ENCODE measurements at regions not wholly inside any gene's neighbourhood (a gene's known extent, or its start where the extent isn't known, plus 50 kb on each side); places are given as distances from the start of the nearest gene placed in this dataset.

DNA sequence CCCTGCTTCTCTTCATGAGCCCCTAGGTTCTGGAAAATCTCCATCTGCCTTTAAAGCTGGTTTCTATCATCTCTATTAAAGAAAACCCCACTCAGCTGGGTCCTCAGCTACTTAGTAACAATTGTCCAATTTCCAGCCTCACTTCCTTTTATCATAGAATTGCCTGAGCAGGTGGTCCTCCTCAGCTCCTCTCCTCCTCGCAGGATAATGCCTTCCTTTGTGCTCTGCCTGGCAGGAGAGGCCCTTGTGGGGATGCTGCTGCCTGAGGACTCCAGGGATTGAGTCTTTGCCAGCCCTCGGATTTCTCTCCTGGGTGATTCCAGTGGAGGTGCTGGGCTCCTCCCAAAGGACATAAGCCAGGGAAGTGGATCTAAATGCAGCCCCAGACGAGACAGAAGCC lies 448.3 kb downstream of the INSC start:
- DNase-seq (ENCODE audit: extremely low read depth in 1 of 11, low read depth in 9 of 11, low spot score in 4 of 11), result no peak

DNA sequence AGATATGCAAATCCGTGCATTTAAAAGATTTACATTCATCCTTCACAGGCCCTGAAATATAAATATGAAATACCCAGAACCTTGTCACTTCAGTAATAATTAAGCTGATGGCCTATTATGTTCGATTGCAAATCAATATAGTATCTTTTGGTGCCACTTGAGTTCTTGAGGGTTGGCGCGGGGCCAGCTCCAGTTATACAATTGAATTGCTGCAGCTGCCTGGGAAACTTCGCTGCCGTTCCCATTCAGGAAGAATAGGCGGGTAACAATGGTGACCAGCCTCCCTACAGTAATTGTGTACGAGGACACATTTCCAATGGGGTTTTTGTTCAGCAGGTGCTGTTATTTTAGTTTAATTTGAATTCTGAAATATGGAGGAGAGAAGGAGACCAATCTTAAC lies 451.2 kb downstream of the INSC start:
- DNase-seq (ENCODE audit: extremely low read depth in 1 of 11, low read depth in 9 of 11, low spot score in 4 of 11), result no peak

DNA sequence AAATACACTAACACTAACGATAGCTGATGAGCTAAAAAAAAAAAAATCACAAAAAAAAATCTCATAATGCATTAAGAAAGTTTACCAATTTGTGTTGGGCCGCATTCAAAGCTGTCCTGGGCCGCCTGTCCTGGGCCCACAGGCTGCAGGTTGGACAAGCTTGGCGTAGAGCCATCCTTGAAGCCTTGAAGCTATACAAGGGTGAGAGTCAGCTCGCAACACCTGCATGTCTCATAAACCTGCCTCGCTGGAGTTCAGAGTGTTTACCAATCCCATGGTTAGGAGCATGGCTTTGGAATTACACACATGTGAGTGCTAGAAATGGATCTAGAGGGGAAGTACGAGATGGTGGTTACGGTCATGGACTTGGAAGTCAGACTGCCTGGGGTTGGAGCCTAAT lies 453.7 kb downstream of the INSC start:
- no peak for DNase-seq (ENCODE audit: extremely low read depth in 1 of 11, low read depth in 9 of 11, low spot score in 4 of 11)

DNA sequence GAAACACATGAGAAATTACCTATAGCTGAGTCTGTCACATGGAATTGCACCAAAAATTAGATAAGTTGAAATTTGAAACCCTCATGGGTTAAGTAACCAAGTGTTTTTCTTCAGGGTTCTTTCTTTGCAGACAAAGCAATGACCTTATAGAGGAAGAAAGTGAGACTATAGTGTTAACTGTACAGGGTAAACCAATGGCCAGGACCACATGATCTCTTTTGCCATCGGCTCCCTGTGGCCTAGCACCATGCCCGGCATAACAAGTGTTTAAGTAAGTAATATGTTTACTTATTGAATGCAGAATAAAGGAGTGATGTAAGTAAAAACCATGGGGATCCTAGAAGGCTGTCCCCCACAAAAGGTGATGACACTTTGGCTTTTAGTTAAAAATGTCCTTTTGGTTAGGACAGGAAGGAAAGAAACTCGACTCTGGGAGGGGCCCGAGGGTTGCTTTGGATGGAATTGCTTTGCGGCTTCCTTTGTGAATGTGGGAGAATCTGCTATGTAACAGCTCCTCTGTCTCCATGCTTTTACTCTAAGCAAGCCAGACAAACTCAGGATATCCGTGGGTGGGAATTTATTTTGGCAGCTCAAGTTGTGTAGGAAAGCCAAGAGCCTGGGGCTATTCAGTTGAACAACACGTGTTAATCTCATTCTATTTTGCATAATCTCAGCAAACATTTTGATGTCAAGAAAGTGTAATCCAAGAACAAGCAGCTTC lies 454.7 kb downstream of the INSC start:
- DNase-seq (ENCODE audit: extremely low read depth in 1 of 11, low read depth in 9 of 11, low spot score in 4 of 11), result peak in 1 of 11 donors; percentile 1

DNA sequence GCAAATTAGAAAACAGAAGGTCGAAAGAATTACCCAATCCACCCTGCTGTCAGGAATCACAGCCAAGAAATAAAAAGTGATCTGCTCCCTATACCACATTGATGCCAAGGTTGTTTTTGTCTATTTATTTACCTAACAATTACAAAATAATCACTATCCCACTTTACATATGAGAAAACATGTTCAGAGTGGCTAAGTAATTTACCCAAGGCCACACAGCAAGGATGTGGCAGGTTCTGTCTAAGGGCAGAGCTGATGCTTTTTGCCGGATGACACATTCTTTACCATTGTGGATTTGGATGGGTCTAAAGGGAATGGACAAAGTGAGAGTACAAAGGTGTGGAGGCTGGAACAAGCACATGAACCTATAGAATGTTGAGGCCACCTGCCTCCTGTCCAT lies 460.7 kb downstream of the INSC start:
- DNase-seq (ENCODE audit: extremely low read depth in 1 of 11, low read depth in 9 of 11, low spot score in 4 of 11), result no peak

DNA sequence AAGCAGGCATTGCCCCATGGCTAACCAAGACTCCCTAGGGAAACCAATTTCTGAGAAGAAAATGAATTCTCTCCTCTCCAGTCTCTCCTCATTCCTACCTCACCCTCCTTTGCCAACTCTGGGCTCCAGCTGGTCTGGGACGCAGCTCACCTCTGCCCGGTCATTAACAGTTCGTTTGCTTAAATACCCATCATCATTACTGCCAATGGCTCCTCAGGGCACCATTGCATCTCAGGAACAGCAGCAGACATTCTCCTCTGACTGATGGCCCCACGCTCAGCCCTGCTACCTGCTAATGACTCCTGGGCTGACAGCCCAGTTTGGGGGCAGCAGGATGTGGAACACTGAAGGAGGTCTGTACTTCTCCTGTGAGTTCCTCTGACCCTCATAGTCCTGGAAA lies 462.0 kb downstream of the INSC start:
- no peak for DNase-seq (ENCODE audit: extremely low read depth in 1 of 11, low read depth in 9 of 11, low spot score in 4 of 11)

DNA sequence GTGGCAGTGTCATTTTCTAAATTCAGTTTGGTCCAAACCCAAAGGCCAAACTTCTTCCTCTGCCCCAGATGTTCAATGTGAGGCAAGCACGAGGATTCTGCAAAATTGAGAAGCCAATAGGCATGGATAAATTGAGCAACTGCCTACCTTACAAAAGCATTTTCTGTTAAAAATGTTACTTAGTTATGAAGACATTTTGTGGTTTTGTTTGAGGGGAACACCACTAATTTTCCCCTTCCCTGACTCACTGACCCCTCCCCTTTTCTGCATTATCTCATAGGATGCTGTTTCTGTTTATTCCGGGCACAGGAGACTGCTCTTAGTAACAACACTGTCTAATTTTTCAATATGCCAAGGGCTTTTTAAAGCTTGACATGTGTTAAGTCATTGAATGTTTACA lies 462.8 kb downstream of the INSC start:
- no peak for DNase-seq (ENCODE audit: extremely low read depth in 1 of 11, low read depth in 9 of 11, low spot score in 4 of 11)

DNA sequence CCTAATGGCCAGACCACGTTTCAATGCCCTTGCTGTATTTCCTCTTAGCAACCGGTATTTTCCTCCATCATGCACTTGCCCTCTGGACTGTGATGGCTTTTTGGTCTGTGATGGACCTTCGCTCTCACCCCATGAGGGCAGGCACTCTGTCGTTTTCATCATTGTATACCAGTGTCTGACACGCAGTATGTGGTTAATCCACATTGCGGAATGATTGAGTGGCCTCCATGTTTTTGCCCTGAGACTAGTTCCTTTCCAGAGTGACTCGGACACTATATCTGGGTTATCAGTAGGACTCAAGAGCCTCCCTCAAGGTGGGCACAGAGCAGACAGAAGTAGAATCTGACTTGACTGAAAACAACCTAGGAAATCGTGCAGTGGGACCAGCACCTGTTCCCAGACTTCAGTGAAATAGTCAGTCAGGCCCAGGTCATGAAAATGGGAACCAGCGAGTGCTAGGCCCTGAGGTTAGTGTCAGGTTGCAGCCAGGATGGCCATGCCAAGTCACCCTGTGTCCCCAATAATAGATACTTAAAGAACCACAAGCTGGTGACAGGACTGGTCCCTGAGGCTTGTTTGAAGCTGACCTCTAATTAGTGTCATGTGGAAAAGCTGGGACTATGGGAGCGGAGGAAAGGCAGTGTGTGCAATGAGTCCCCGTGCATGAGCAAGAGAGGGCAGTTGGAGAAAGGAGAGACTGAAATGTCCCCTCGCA lies 464.7 kb downstream of the INSC start:
- DNase-seq (ENCODE audit: extremely low read depth in 1 of 11, low read depth in 9 of 11, low spot score in 4 of 11), result no peak

DNA sequence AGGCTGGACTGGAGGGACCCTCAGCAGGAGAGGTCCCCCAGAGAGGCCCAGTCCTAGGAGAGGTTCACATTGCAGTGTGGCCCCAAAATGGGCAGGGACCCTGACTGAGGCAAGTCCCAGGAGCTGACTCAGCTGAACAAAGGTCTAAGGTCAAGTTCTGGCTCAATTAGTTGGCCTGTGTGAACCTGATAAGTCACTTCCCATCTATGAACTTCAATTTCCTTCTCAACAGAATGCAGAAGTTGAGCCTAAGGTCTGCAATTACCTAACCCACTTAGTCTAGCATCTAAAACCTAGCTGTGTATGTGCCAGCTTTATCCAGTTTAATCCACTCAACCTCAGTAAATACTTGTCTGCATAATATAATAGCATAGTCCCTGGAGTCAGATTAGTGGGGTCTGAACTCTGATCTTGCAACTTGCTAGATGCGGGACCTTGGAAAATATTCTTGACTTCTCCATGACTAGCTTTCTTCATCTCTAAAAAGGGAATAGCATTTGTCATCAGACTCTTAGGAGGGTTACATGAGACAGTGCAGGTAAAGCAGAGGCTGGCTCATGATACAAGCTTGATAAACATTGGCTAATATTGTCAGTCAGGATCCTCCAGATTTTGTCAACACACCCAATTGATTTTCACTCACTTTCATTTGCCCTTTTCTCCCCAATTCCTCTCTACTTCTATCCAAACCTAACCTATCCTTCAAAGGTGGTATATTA lies 465.5 kb downstream of the INSC start:
- DNase-seq (ENCODE audit: extremely low read depth in 1 of 11, low read depth in 9 of 11, low spot score in 4 of 11), result no peak

DNA sequence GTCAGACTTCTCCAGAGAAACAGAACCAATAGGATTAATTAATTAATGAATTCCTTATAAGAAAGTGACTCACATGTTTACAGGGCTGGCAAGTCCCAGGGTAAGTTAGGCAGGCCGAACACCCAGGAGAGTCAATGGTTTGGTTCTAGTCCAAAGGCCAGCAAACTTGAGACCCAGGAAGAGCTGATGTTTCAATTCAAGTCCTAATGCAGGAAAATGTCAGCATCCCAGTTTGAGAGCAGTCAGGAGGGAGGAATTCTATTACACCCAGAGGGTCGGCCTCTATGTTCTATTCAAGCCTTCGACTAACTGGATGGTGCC lies 466.0 kb downstream of the INSC start:
- DNase-seq (ENCODE audit: extremely low read depth in 1 of 11, low read depth in 9 of 11, low spot score in 4 of 11), result no peak

DNA sequence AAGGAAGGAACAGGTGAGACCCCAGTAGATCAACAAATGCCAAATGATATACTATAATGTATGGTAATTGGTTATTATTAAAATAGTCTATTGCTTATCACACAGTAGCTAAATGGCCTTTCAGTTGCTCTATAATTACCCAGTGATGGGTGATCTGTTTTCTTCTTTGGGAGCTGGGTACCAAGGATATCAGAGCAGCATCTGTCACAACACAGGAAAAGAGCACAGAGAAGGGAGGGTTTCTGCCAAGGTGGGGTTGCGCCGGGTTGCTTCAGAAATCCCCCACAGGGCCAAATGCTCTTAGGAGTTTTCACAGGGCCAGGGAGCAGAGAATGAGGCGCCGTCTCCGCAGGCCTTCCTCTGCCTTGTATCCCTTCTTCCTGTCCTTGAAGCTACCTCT lies 469.4 kb downstream of the INSC start:
- DNase-seq (ENCODE audit: extremely low read depth in 1 of 11, low read depth in 9 of 11, low spot score in 4 of 11), result no peak

DNA sequence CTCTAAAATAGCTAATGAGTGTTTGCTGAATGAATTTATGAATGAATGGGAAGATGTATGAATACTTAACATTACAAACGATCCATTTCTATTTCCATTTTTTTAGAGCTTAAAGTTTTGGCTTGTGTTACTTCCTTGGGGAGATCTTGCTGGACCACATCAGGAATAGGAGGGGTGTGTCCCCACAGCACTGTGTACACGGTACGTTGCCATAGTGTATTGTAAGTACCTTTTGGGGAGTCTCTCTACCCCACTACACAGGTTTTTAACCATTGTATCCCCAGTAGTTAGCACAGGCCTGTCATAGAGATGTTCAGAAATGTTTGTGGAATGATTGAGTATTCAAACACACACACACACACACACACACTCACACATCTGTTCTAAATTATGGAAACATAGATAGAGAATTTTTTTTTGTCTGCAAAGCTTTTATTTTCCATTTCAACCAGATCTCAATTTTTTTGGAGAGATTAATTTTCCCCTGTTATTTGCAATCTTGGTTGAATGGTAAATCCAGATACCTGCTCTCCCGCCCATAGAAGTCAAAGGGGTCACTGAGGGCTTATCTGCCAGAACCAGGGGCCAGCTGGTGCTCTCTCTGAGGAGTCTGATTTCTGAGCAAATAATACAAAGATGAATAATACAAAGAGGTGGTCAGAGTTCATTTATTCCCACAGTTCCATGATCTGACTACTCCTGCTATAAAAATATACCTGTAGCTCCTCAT lies 471.0 kb downstream of the INSC start:
- no peak for DNase-seq (ENCODE audit: extremely low read depth in 1 of 11, low read depth in 9 of 11, low spot score in 4 of 11)

DNA sequence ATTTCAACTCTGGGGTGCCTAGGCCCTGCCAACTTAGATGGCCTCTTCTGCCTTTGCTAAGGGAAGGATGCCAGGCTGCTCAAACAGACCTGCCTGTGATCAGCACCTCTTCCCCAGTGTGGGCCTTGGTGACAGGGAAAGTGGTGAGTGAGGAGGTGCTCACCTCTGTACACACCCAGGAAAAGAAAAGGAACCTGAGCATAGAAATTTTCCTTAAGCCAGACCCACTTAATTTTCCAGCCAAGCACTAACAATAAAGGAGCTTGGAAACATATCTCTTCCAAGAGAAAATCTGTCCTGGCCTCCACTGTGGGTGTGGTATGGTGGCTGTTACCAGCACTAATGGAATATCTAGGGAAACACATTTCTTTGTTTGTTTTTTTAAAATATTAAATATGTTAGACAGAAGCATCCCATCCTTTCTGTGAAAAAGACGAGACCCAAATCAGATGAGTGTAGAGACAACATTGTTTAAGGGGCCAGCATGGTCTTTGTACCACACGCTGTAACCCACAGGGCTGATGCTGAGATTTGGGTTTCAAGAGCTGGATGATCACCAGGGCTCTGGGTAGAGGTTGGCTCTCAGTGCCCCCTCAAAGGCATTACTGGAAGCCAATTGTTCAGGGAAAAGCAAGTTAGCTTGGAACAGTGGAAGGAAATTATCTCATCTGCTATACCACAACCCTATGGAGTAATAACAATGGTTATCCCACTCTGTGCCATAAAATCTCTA lies 472.2 kb downstream of the INSC start:
- DNase-seq (ENCODE audit: extremely low read depth in 1 of 11, low read depth in 9 of 11, low spot score in 4 of 11), result no peak

DNA sequence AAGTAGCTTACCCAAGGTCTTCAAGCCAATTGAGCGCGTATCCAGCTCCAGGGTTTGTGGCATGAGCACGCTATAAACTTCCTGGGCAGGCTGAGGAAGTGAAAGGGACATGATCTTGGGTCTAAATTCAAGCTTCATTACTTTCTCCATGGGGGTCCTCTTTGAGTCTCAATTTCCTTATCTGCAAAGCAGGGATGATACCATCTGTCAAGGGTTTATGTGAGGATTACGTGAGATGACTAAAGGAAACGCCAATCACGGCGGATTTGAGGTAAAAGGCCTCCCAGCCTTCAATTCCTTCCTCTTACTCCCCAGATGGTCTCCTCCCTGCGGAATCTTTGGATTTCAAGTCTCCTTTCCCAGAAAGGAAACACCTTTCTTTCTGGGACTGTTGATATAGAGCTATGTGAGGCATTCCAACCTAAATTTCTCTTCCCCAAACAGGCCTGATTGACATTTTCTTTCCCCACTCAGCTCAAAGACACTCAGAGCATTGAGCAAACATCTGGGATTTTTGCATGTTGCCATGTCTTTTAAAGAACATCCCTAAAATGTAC lies 474.4 kb downstream of the INSC start:
- no peak for DNase-seq (ENCODE audit: extremely low read depth in 1 of 11, low read depth in 9 of 11, low spot score in 4 of 11)

DNA sequence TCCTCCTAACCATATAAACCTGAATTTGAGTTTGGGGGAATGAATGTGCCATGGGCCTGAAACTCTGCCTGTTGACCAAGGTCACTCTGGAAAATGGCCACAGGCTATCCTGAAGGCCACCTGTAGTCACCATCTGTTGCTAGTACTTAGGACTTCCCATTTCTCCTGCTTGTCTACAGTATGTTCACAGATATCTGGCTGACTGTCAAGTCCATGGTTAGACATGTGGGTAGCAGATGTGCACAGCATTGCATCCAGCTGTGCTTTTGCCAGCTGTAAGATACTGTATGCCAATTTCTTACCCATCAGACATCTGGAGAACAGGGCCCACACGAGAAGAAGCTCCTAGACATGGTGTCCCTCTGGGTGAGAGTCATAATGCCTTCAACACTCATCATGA lies 475.4 kb downstream of the INSC start:
- DNase-seq (ENCODE audit: extremely low read depth in 1 of 11, low read depth in 9 of 11, low spot score in 4 of 11), result no peak

DNA sequence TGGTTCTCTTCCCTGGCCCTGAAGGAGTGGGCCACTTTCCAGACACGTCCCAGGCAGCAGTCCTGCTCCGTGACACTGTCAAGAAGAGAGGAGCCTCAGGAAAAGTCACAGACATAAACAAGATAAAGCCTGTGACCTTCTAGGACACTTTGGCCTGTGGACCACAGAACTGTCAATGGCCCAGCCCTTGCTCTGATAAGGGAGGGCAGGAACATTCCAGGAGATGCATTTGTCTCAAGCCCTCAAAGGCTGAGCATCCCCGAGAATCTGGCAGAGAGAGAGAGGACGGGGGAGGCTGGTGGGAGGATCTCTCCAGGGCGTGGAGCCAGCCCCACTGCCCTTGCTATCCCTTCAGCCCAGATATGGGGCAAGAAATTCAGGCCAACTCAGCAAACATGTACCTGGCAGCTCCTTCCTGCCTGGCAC lies 476.4 kb downstream of the INSC start:
- DNase-seq (ENCODE audit: extremely low read depth in 1 of 11, low read depth in 9 of 11, low spot score in 4 of 11), result no peak

DNA sequence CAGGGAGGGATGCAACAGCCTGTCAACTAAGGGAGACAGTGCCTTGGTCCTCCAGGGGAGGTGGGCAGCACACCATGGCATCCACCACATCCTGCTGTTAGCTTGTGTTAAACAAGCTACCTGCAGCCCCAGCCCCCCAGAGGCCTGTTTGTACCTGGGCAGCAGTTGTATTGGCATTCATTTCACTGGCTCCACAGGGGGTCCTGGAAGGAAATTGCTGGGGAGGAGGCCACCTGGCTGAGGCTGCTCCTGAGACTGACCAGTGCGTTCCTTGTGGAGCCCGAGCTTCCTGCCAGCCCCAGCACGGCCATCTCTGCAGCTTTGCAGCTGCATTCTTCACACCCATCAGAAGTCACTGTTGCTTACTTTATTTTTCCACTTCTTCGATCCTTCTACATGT lies 479.9 kb downstream of the INSC start:
- no peak for DNase-seq (ENCODE audit: extremely low read depth in 1 of 11, low read depth in 9 of 11, low spot score in 4 of 11)

DNA sequence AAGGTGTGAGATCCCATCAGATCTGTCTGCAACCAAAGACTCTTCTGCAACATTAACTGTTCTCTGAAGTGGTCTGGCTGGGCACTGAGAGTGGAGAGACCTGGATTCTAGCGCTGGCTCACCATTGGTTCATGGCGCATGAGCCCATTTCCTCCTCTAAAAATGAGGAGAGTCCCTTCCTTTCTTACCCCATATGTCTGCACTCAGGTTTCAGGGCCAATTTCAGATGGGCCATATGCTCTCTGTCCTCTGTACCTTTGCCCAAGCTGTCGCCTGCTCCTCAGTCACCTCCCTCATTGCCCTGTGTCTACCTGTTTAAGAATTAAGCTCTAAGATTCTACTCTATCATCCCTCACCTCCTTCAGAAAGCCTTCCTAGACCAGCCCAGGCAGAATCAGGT lies 484.7 kb downstream of the INSC start:
- no peak for DNase-seq (ENCODE audit: extremely low read depth in 1 of 11, low read depth in 9 of 11, low spot score in 4 of 11)

DNA sequence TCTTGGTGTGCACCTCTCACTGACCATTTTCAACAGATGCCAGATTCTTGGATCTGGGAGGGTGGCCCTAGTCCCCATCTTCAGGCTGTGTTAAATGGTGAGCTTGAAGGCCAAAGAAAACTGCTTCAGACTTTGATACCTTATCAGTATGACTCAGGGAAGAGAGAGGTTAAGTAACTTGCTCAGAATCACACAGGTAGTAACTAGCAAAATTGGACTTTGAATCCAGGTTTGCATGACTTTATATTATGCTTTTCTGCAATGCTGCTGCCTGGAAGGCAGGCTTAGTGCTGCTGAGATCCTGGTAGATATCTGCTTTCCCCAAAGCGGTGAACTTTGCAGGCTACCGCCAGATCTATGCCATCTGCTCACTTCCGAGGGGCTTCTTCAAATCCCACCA lies 487.3 kb downstream of the INSC start:
- DNase-seq (ENCODE audit: extremely low read depth in 1 of 11, low read depth in 9 of 11, low spot score in 4 of 11), result no peak
